ENCODE measurements at regions not wholly inside any gene's neighbourhood (a gene's known extent, or its start where the extent isn't known, plus 50 kb on each side); places are given as distances from the start of the nearest gene placed in this dataset.
A peak's percentile ranks its signal among the peaks of the same experiment; 100 is the strongest.
"Not testable (repeated sequence)": the region's sequence is repeated elsewhere in the genome, so short reads cannot be mapped to it uniquely, and the experiment has no call there.

GRCh38 chr1:47491341-47491753, 53.5 kb downstream of the FOXD2 start:
- Histone ChIP-seq H3K4me1 (ENCODE audit: control insufficient read depth, insufficient read depth, low read length) (peaks cover 5% of the 10 kb centered on the region), H3K27me3 (ENCODE audit: control insufficient read depth, insufficient read depth, low read length) (peaks cover 41% of the 10 kb centered on the region), H3K9ac (ENCODE audit: low read depth, low read length) (no peak overlapping the region)

GRCh38 chr1:47495176-47495713, 57.4 kb downstream of the FOXD2 start:
- Histone ChIP-seq H3K36me3 (ENCODE audit: control insufficient read depth, insufficient read depth, low read length) (no peaks in the 10 kb centered on the region), H3K4me1 (ENCODE audit: control insufficient read depth, insufficient read depth, low read length) (peaks cover 5% of the 10 kb centered on the region), H3K9me3 (ENCODE audit: control insufficient read depth, insufficient read depth, low read length) (no peaks in the 10 kb centered on the region), H3K27me3 (ENCODE audit: control insufficient read depth, insufficient read depth, low read length) (peaks cover 48% of the 10 kb centered on the region), H3K4me3 (ENCODE audit: low read depth, low read length) (no peak overlapping the region), H3K9ac (ENCODE audit: low read depth, low read length) (no peak overlapping the region)

More at GRCh38 chr1:47491341-47491753, 53.5 kb downstream of the FOXD2 start:
- H3K4me3 ChIP-seq (ENCODE audit: low read depth, low read length), result no peak overlapping the region
- no peaks in the 10 kb centered on the region for H3K9me3 ChIP-seq (ENCODE audit: control insufficient read depth, insufficient read depth, low read length)
- H3K36me3 ChIP-seq (ENCODE audit: control insufficient read depth, insufficient read depth, low read length), result no peaks in the 10 kb centered on the region

- Histone ChIP-seq H3K36me3 (ENCODE audit: control insufficient read depth, insufficient read depth, low read length) (no peaks in the 10 kb centered on the region), H3K9me3 (ENCODE audit: control insufficient read depth, insufficient read depth, low read length) (no peaks in the 10 kb centered on the region), H3K27me3 (ENCODE audit: control insufficient read depth, insufficient read depth, low read length) (peaks cover 49% of the 10 kb centered on the region), H3K9ac (ENCODE audit: low read depth, low read length) (no peak overlapping the region), H3K4me1 (ENCODE audit: control insufficient read depth, insufficient read depth, low read length) (peaks cover 5% of the 10 kb centered on the region), H3K4me3 (ENCODE audit: low read depth, low read length) (no peak overlapping the region)
These were observed 60.7 kb downstream of the FOXD2 start for GRCh38 chr1:47498551-47498950.

GRCh38 chr1:47501069-47501468, 63.2 kb downstream of the FOXD2 start:
- H3K4me3 ChIP-seq (ENCODE audit: low read depth, low read length), result no peak overlapping the region
- no peaks in the 10 kb centered on the region for H3K36me3 ChIP-seq (ENCODE audit: control insufficient read depth, insufficient read depth, low read length)
- peaks cover 35% of the 10 kb centered on the region for H3K27me3 ChIP-seq (ENCODE audit: control insufficient read depth, insufficient read depth, low read length)
- no peak overlapping the region for H3K9ac ChIP-seq (ENCODE audit: low read depth, low read length)
- H3K4me1 ChIP-seq (ENCODE audit: control insufficient read depth, insufficient read depth, low read length), result no peaks in the 10 kb centered on the region
- H3K9me3 ChIP-seq (ENCODE audit: control insufficient read depth, insufficient read depth, low read length), result no peaks in the 10 kb centered on the region

- H3K4me3 ChIP-seq (ENCODE audit: low read depth, low read length), result no peak overlapping the region
- H3K4me1 ChIP-seq (ENCODE audit: control insufficient read depth, insufficient read depth, low read length), result no peaks in the 10 kb centered on the region
- peaks cover 43% of the 10 kb centered on the region for H3K27me3 ChIP-seq (ENCODE audit: control insufficient read depth, insufficient read depth, low read length)
- no peak overlapping the region for H3K9ac ChIP-seq (ENCODE audit: low read depth, low read length)
- H3K9me3 ChIP-seq (ENCODE audit: control insufficient read depth, insufficient read depth, low read length), result no peaks in the 10 kb centered on the region
- H3K36me3 ChIP-seq (ENCODE audit: control insufficient read depth, insufficient read depth, low read length), result no peaks in the 10 kb centered on the region
These were observed 65.0 kb downstream of the FOXD2 start for GRCh38 chr1:47502746-47503370.

DNA sequence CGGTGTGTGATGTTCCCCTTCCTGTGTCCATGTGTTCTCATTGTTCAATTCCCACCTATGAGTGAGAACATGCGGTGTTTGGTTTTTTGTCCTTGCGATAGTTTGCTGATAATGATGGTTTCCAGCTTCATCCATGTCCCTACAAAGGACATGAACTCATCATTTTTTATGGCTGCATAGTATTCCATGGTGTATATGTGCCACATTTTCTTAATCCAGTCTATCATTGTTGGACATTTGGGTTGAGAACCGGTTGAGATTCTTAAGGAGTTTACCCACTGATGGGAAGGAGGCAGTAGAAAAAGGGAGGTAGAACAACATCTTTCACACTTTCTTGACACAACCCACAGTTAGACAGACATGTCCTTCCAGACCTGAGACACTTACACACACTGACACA, 67.0 kb downstream of the FOXD2 start:
- H3K36me3 ChIP-seq (ENCODE audit: control insufficient read depth, insufficient read depth, low read length); H3K4me3 ChIP-seq (ENCODE audit: low read depth, low read length); H3K9ac ChIP-seq (ENCODE audit: low read depth, low read length); H3K4me1 ChIP-seq (ENCODE audit: control insufficient read depth, insufficient read depth, low read length); H3K9me3 ChIP-seq (ENCODE audit: control insufficient read depth, insufficient read depth, low read length): not testable (repeated sequence)
- peaks cover 60% of the 10 kb centered on the region for H3K27me3 ChIP-seq (ENCODE audit: control insufficient read depth, insufficient read depth, low read length)

GRCh38 chr1:47505267-47505666, 67.4 kb downstream of the FOXD2 start:
- H3K36me3 ChIP-seq (ENCODE audit: control insufficient read depth, insufficient read depth, low read length), result no peaks in the 10 kb centered on the region
- H3K27me3 ChIP-seq (ENCODE audit: control insufficient read depth, insufficient read depth, low read length), result peaks cover 65% of the 10 kb centered on the region
- H3K9me3 ChIP-seq (ENCODE audit: control insufficient read depth, insufficient read depth, low read length), result no peaks in the 10 kb centered on the region
- H3K4me1 ChIP-seq (ENCODE audit: control insufficient read depth, insufficient read depth, low read length), result no peaks in the 10 kb centered on the region
- H3K9ac ChIP-seq (ENCODE audit: low read depth, low read length), result no peak overlapping the region
- no peak overlapping the region for H3K4me3 ChIP-seq (ENCODE audit: low read depth, low read length)

- Histone ChIP-seq H3K9ac (ENCODE audit: low read depth, low read length) (no peak overlapping the region), H3K4me3 (ENCODE audit: low read depth, low read length) (no peak overlapping the region), H3K4me1 (ENCODE audit: control insufficient read depth, insufficient read depth, low read length) (no peaks in the 10 kb centered on the region), H3K27me3 (ENCODE audit: control insufficient read depth, insufficient read depth, low read length) (peaks cover 70% of the 10 kb centered on the region), H3K9me3 (ENCODE audit: control insufficient read depth, insufficient read depth, low read length) (no peaks in the 10 kb centered on the region), H3K36me3 (ENCODE audit: control insufficient read depth, insufficient read depth, low read length) (no peaks in the 10 kb centered on the region)
These were observed 68.2 kb downstream of the FOXD2 start for GRCh38 chr1:47506053-47506452.

DNA sequence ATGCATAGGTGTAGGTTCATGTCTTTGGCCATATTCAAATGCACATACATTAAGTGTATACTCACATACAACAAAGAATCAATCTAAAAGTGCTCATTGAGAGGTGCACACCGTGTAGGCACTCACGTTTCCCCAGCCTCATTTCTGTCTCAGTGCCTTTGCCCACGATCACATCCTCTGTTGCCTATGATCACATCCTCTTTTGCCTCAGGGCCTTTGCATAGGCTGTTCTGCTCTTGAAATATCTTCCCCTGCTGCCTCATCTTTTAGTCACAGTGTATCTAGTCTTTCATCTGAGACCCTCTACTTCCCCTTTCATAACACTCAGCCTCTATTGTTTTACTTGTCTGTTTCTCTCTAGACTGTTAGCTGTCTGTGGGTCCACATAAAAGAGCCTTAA, 69.3 kb downstream of the FOXD2 start:
- no peaks in the 10 kb centered on the region for H3K4me1 ChIP-seq (ENCODE audit: control insufficient read depth, insufficient read depth, low read length)
- no peaks in the 10 kb centered on the region for H3K36me3 ChIP-seq (ENCODE audit: control insufficient read depth, insufficient read depth, low read length)
- no peaks in the 10 kb centered on the region for H3K9me3 ChIP-seq (ENCODE audit: control insufficient read depth, insufficient read depth, low read length)
- H3K27me3 ChIP-seq (ENCODE audit: control insufficient read depth, insufficient read depth, low read length), result peaks cover 72% of the 10 kb centered on the region
- no peak overlapping the region for H3K9ac ChIP-seq (ENCODE audit: low read depth, low read length)
- H3K4me3 ChIP-seq (ENCODE audit: low read depth, low read length), result peak overlapping the region; percentile 58

DNA sequence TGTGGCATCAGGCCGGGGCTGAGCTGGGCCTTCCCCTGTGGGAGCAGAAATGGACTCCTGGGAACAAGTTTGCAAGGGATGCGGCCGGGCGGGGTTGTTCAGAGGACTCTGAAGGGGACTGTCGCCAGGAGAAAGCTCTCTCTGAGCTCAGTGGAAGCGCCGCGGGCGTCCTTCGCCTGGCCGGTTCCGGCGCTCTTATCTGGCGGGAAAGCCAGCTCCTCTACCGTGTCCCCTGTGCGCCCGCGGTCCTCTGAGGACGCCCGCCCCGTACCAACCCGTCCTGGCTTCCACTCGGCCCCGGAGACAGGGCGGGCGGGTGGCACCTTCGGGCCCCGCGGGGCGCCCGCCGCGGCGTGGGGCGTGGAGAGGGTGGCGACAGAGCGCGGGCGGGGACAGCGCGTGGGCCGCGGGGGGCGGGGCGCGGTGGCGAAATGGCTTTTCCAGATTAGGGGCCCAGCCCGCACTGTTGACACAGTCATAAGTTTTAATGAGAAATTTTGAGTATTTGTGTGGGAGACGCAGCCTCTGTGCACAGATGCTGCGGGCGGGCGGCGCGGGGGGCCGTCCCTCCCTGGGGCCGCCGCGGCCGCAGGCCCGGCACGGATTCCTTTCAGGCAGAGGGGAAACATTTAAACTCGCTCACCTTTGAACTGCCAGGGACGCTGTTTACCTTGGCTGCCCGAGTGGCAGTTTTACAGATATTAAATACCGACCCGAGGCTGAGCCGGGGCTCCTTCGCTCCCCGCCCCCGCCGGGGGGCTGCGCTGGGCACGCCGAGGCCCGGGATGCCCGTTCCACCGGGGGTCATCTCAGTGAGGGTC, 70.2 kb downstream of the FOXD2 start:
- H3K4me1 ChIP-seq (ENCODE audit: control insufficient read depth, insufficient read depth, low read length), result no peaks in the 10 kb centered on the region
- no peaks in the 10 kb centered on the region for H3K9me3 ChIP-seq (ENCODE audit: control insufficient read depth, insufficient read depth, low read length)
- H3K4me3 ChIP-seq (ENCODE audit: low read depth, low read length), result peak overlapping the region; percentile 58
- no peak overlapping the region for H3K9ac ChIP-seq (ENCODE audit: low read depth, low read length)
- no peaks in the 10 kb centered on the region for H3K36me3 ChIP-seq (ENCODE audit: control insufficient read depth, insufficient read depth, low read length)
- peaks cover 80% of the 10 kb centered on the region for H3K27me3 ChIP-seq (ENCODE audit: control insufficient read depth, insufficient read depth, low read length)

DNA sequence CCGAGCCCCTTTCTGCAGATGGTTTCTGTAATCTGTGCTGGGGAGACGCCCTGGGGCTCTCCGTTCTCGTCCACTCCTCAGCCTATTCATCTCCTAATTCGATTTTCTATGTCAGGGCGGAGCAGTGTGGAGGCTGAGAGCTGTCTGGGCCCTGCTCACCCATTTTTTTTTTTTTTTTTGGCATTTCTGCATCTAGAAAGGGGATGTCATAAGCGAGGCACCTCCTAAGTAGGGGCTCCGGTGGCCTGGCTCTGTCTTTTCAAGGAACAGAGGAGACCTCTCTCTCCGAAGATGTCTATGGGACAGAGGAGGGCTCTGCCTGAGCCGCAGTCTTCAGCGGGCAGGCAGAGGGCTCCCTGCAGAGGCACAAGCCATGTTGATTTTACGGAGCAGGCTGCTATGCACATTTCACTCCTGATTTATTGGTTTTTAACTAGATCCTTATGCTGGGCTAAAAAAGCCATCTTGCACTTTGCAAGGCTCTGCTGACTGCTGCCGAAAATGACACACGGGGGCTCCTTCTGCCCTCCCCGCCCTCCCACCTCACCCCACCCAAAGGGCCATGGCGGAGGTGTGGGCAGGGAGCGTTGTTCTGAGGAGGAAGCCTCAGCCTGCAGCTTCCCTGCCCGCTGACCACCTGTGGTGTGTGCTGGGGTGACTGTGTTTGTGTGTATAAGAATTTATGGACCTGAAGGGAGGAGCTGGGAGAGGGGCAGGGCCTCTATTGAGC, 71.0 kb downstream of the FOXD2 start:
- H3K4me3 ChIP-seq (ENCODE audit: low read depth, low read length), result peak overlapping the region; percentile 58
- H3K36me3 ChIP-seq (ENCODE audit: control insufficient read depth, insufficient read depth, low read length), result no peaks in the 10 kb centered on the region
- peaks cover 79% of the 10 kb centered on the region for H3K27me3 ChIP-seq (ENCODE audit: control insufficient read depth, insufficient read depth, low read length)
- no peaks in the 10 kb centered on the region for H3K9me3 ChIP-seq (ENCODE audit: control insufficient read depth, insufficient read depth, low read length)
- H3K4me1 ChIP-seq (ENCODE audit: control insufficient read depth, insufficient read depth, low read length), result no peaks in the 10 kb centered on the region
- H3K9ac ChIP-seq (ENCODE audit: low read depth, low read length), result no peak overlapping the region

Measured in iPS-15b (cell line).